IMR-90 (cell line): ENCODE measurements at regions not wholly inside any gene's neighbourhood (a gene's known extent, or its start where the extent isn't known, plus 50 kb on each side); places are given as distances from the start of the nearest gene placed in this dataset.

Source experiments
- ATAC-seq: fragments of 200-7000 bp; cut with Tn5 transposase; 2 replicates; pipeline ENCODE4 v1.9.1; 2020; ENCODE audit warnings: low read depth, mild to moderate bottlenecking, moderate library complexity
- BruUV-seq: library from RNA; stranded (reverse); fragments of 400-500 nt; replicated peaks from 2 replicates; lab custom pipeline; 2021; lab: Mats Ljungman, UMichigan
- CTCF ChIA-PET: fragments of 300-600 bp; formaldehyde crosslinking; extraction: SDS; loops from one replicate; lab custom pipeline; 2021; ENCODE audit warnings: antibody characterized with exemption; lab: Yijun Ruan, JAX
- POLR2A ChIA-PET: fragments of 300-600 bp; sonication (Branson Sonifier 250); formaldehyde crosslinking; loops from one replicate; lab custom pipeline; 2022; ENCODE audit warnings: antibody characterized with exemption; ENCODE audit not compliant: unreplicated experiment; lab: Charles Lee
- DNase-seq: peaks from one replicate; pipeline ENCODE4 v3.0.0; 2013
- H2AFZ ChIP-seq: replicated peaks from 2 replicates; pipeline ENCODE3; 2013; ENCODE audit warnings: low read length, mild to moderate bottlenecking; ENCODE audit not compliant: poor library complexity
- H2AK5ac ChIP-seq: 2 replicates; pipeline ENCODE4 v1.6.1; 2013; ENCODE audit warnings: low read depth, low read length, inconsistent platforms
- H2AK9ac ChIP-seq: replicated peaks from 2 replicates; pipeline ENCODE3; 2013; ENCODE audit warnings: mild to moderate bottlenecking, low read depth, low read length, moderate library complexity; ENCODE audit not compliant: poor library complexity
- H2BK120ac ChIP-seq: 2 replicates; pipeline ENCODE4 v1.6.1; 2013; ENCODE audit warnings: low read depth, low read length, inconsistent platforms
- H2BK15ac ChIP-seq: 3 replicates; pipeline ENCODE4 v1.6.1; 2013; ENCODE audit warnings: low read depth, low read length, inconsistent platforms
- H2BK20ac ChIP-seq: 2 replicates; pipeline ENCODE4 v1.6.1; 2013; ENCODE audit warnings: low read depth, mild to moderate bottlenecking, inconsistent platforms, low read length, moderate library complexity
- H2BK5ac ChIP-seq: 2 replicates; pipeline ENCODE4 v1.6.1; 2013; ENCODE audit warnings: mild to moderate bottlenecking, low read depth, low read length, inconsistent platforms; ENCODE audit not compliant: poor library complexity, severe bottlenecking
- H3K14ac ChIP-seq: replicated peaks from 2 replicates; pipeline ENCODE4 v1.6.1; 2013; ENCODE audit warnings: low read depth, low read length, inconsistent platforms
- H3K18ac ChIP-seq: 2 replicates; pipeline ENCODE4 v1.6.1; 2013; ENCODE audit warnings: low read depth, low read length, control low read depth
- H3K23ac ChIP-seq: 2 replicates; pipeline ENCODE4 v1.6.1; 2013; ENCODE audit warnings: low read depth, low read length, inconsistent platforms
- H3K27ac ChIP-seq: 2 replicates; pipeline ENCODE4 v1.5.1; 2013; ENCODE audit warnings: mild to moderate bottlenecking, control low read depth, low read length; ENCODE audit not compliant: insufficient read depth
- H3K27me3 ChIP-seq: 2 replicates; pipeline ENCODE4 v1.6.1; 2013; ENCODE audit warnings: low read length; ENCODE audit not compliant: control insufficient read depth, insufficient read depth
- H3K36me3 ChIP-seq: 2 replicates; pipeline ENCODE4 v1.6.1; 2013; ENCODE audit warnings: low read length, mixed read lengths; ENCODE audit not compliant: control insufficient read depth, insufficient read depth
- H3K4ac ChIP-seq: 2 replicates; pipeline ENCODE4 v1.6.1; 2013; ENCODE audit warnings: low read depth, low read length, inconsistent platforms
- H3K4me1 ChIP-seq: 2 replicates; pipeline ENCODE4 v1.6.1; 2013; ENCODE audit warnings: low read length, mixed read lengths; ENCODE audit not compliant: control insufficient read depth, insufficient read depth
- H3K4me2 ChIP-seq: 2 replicates; pipeline ENCODE4 v1.6.1; 2013; ENCODE audit warnings: low read depth, mild to moderate bottlenecking, control low read depth, low read length, moderate library complexity
- H3K4me3 ChIP-seq: 2 replicates; pipeline ENCODE4 v1.5.1; 2013; ENCODE audit warnings: low read depth, mild to moderate bottlenecking, control low read depth, low read length, moderate library complexity; ENCODE audit not compliant: insufficient read depth
- H3K56ac ChIP-seq: 2 replicates; pipeline ENCODE4 v1.6.1; 2013; ENCODE audit warnings: low read length, inconsistent platforms; ENCODE audit not compliant: insufficient read depth; ENCODE audit errors: extremely low read depth
- H3K79me1 ChIP-seq, 2 experiments: 2 replicates each; pipeline ENCODE4 v1.6.1; 2013; ENCODE audit warnings: low read length in 2 of 2, inconsistent platforms in 1 of 2, low read depth in 1 of 2
- H3K9ac ChIP-seq: 2 replicates; pipeline ENCODE4 v1.6.1; 2013; ENCODE audit warnings: low read depth, low read length, control low read depth
- H3K9me1 ChIP-seq: 2 replicates; pipeline ENCODE4 v1.6.1; 2013; ENCODE audit warnings: low read length, inconsistent platforms; ENCODE audit not compliant: insufficient read depth
- H3K9me3 ChIP-seq: 2 replicates; pipeline ENCODE4 v1.6.1; 2013; ENCODE audit warnings: low read length; ENCODE audit not compliant: control insufficient read depth, insufficient read depth
- H4K20me1 ChIP-seq: 2 replicates; pipeline ENCODE4 v1.6.1; 2013; ENCODE audit warnings: low read length, inconsistent platforms; ENCODE audit not compliant: insufficient read depth
- H4K5ac ChIP-seq: 2 replicates; pipeline ENCODE4 v1.6.1; 2013; ENCODE audit warnings: mild to moderate bottlenecking, low read depth, low read length, control low read depth
- H4K8ac ChIP-seq, 2 experiments: 2 replicates each; pipeline ENCODE4 v1.6.1; 2013; ENCODE audit warnings: low read depth in 2 of 2, low read length in 2 of 2, control low read depth in 1 of 2, inconsistent platforms in 1 of 2
- H4K91ac ChIP-seq: 2 replicates; pipeline ENCODE4 v1.6.1; 2013; ENCODE audit warnings: low read depth, low read length, inconsistent platforms; ENCODE audit not compliant: insufficient read depth
- BHLHE40 ChIP-seq: fragments of 150-350 bp; IDR thresholded peaks from 2 replicates; pipeline ENCODE4 v1.6.1; 2016; ENCODE audit warnings: mild to moderate bottlenecking, low read depth, low read length
- CEBPB ChIP-seq: IDR thresholded peaks from 2 replicates; pipeline ENCODE4 v1.6.1; 2012; ENCODE audit warnings: low read depth, low read length, improper control_type of control experiment
- CHD1 ChIP-seq: IDR thresholded peaks from 2 replicates; pipeline ENCODE4 v1.6.1; 2012; ENCODE audit warnings: low read depth, low read length, improper control_type of control experiment
- CTCF ChIP-seq: conservative IDR thresholded peaks from 2 replicates; pipeline ENCODE4 v1.5.1; 2012; ENCODE audit warnings: mild to moderate bottlenecking, low read depth, low read length, improper control_type of control experiment
- FOS ChIP-seq: fragments of 150-350 bp; IDR thresholded peaks from 2 replicates; pipeline ENCODE4 v1.6.1; 2016; ENCODE audit warnings: low read depth, low read length
- MAFK ChIP-seq: IDR thresholded peaks from 2 replicates; pipeline ENCODE4 v1.6.1; 2012; ENCODE audit warnings: low read depth, low read length, improper control_type of control experiment
- MAZ ChIP-seq: IDR thresholded peaks from 2 replicates; pipeline ENCODE4 v1.6.1; 2012; ENCODE audit warnings: low read depth, mild to moderate bottlenecking, low read length, improper control_type of control experiment, moderate library complexity, borderline replicate concordance
- MXI1 ChIP-seq: IDR thresholded peaks from 2 replicates; pipeline ENCODE4 v1.6.1; 2012; ENCODE audit warnings: low read depth, mild to moderate bottlenecking, low read length, moderate library complexity, borderline replicate concordance
- NFE2L2 ChIP-seq: fragments of 150-350 bp; IDR thresholded peaks from 2 replicates; pipeline ENCODE4 v1.6.1; 2016; ENCODE audit warnings: low read depth, mild to moderate bottlenecking, low read length
- POLR2A ChIP-seq: IDR thresholded peaks from 2 replicates; pipeline ENCODE4 v1.6.1; 2012; ENCODE audit warnings: mild to moderate bottlenecking, low read depth, low read length
- RAD21 ChIP-seq: IDR thresholded peaks from 2 replicates; pipeline ENCODE4 v1.6.1; 2012; ENCODE audit warnings: low read length, improper control_type of control experiment
- RCOR1 ChIP-seq: IDR thresholded peaks from 2 replicates; pipeline ENCODE4 v1.6.1; 2012; ENCODE audit warnings: mild to moderate bottlenecking, low read length, improper control_type of control experiment; ENCODE audit not compliant: insufficient replicate concordance
- RFX5 ChIP-seq: IDR thresholded peaks from 2 replicates; pipeline ENCODE4 v1.8.0; 2012; ENCODE audit warnings: low read depth, mild to moderate bottlenecking, low read length, moderate library complexity
- SMC3 ChIP-seq: fragments of 150-350 bp; IDR thresholded peaks from 2 replicates; pipeline ENCODE4 v1.6.1; 2016; ENCODE audit warnings: low read depth, mild to moderate bottlenecking, antibody characterized with exemption, low read length, moderate library complexity
- USF2 ChIP-seq: fragments of 150-350 bp; IDR thresholded peaks from 2 replicates; pipeline ENCODE4 v1.6.1; 2017; ENCODE audit warnings: mild to moderate bottlenecking, antibody characterized with exemption, low read length, low read depth
- WGBS, 2 experiments: methylation state at CpG; one replicate each; pipeline versions ENCODE4 v1.1.5 to v1.1.7; 2013; ENCODE audit warnings: missing lambda C conversion rate in 2 of 2; ENCODE audit not compliant: insufficient read length in 1 of 2; ENCODE audit errors: extremely low coverage in 2 of 2; 5-methylcytosine and 5-hydroxymethylcytosine counted together
- dilution Hi-C: fragments of 300-500 bp; cut with HindIII; formaldehyde crosslinking; loops from one replicate; pipeline ENCODE4 v1.14.3; 2018; ENCODE audit warnings: low sequenced_read_pairs; ENCODE audit not compliant: unreplicated experiment
- in situ Hi-C: fragments of 300-500 bp; cut with MboI; formaldehyde crosslinking; loops from 3 replicates; pipeline ENCODE4 v1.14.3; 2019; ENCODE audit warnings: low sequenced_read_pairs, inconsistent platforms, mixed read lengths
- intact Hi-C: fragments of 100-400 bp; cut with micrococcal nuclease; formaldehyde crosslinking; loops from 2 replicates; pipeline ENCODE4 v1.10.0; 2022
- TF ChIP-seq, protein P1 (sequence below): fragments of 150-350 bp; IDR thresholded peaks from 2 replicates; pipeline ENCODE4 v1.6.1; 2016; ENCODE audit warnings: low read depth, mild to moderate bottlenecking, low read length, moderate library complexity, borderline replicate concordance

DNA sequence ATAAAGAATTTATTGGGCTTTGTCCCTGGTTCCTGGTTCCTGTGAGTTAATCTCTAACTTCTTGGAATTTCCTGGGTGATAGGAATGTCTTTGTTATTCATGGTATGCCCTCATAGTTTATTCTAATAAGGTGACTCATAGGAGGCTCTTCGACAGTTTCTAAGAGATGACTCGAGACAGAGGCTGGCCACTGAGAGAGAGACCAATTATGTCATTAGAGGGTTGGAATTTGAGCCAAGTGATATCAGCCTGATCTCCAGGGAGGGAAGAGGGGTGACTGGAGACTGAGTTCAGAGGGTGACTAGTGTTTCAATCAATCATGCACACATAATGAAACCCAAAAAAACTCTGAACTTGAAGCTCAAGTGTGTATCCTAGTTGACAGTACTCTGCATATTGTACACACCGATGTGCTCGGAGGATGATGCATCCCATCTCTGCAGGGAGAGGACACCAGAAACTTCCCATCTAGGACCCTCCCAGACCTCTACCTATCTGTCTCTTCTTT lies 185.7 kb downstream of the MTCL1 start:
- DNase-seq (peak; percentile 97), ATAC-seq (peak; percentile 95)
- Histone ChIP-seq H3K36me3 (no peaks in the 10 kb centered on the region), H4K8ac (peak overlapping the region; percentile 0 to 78; a peak in 3 of 4 replicates), H3K14ac (peak overlapping the region; percentile 62), H4K20me1 (no peaks in the 10 kb centered on the region), H2AK9ac (no peak overlapping the region), H2AK5ac (peak overlapping the region; percentile 92), H3K79me1 (no peaks in the 10 kb centered on the region), H3K9me1 (peaks cover 2% of the 10 kb centered on the region), H3K9ac (no peak overlapping the region), H4K5ac (no peak overlapping the region), H3K4me2 (peak overlapping the region; percentile 5), H3K4me1 (peaks cover 10% of the 10 kb centered on the region; the same call in 1 of the 2 replicates), H3K27ac (peak overlapping the region; percentile 75), H3K23ac (peak overlapping the region; percentile 69), H4K91ac (peak overlapping the region; percentile 76), H3K4me3 (no peak overlapping the region), H2AFZ (no peak overlapping the region), H3K56ac (peak overlapping the region; percentile 83), H2BK20ac (peak overlapping the region; percentile 90), H2BK120ac (peak overlapping the region; percentile 87), H3K18ac (peak overlapping the region; percentile 31; the same call in 1 of the 2 replicates), H3K27me3 (no peaks in the 10 kb centered on the region), H2BK15ac (peak overlapping the region; percentile 48; the same call in 2 of the 3 replicates), H3K4ac (peak overlapping the region; percentile 84), H2BK5ac (peak overlapping the region; percentile 94), H3K9me3 (peaks cover 2% of the 10 kb centered on the region; the same call in 1 of the 2 replicates)
- POLR2A ChIA-PET: no interaction called here
- dilution Hi-C loops: no loop called here
- TF ChIP-seq FOS (peak; percentile 94), BHLHE40 (peak; percentile 68; the same call in 1 of the 2 replicates), POLR2A (no peak), CHD1 (no peak), USF2 (no peak), CTCF (no peak), RAD21 (no peak), MAFK (no peak), RCOR1 (peak; percentile 48), SMC3 (no peak), MXI1 (no peak), MAZ (peak; percentile 42; the same call in 1 of the 2 replicates), RFX5 (peak; percentile 25; the same call in 1 of the 2 replicates), CEBPB (0 out of 2 replicates have a peak, but pooled peaks have one; percentile 21), NFE2L2 (no peak)
- TF ChIP-seq, protein P1, sequence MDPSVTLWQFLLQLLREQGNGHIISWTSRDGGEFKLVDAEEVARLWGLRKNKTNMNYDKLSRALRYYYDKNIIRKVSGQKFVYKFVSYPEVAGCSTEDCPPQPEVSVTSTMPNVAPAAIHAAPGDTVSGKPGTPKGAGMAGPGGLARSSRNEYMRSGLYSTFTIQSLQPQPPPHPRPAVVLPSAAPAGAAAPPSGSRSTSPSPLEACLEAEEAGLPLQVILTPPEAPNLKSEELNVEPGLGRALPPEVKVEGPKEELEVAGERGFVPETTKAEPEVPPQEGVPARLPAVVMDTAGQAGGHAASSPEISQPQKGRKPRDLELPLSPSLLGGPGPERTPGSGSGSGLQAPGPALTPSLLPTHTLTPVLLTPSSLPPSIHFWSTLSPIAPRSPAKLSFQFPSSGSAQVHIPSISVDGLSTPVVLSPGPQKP: no peak
- intact Hi-C loops: loop anchor here (5.0 kb wide), 1 partner anchor 144 kb away; no protein-coding TSS in a partner anchor
- in situ Hi-C loops: no loop called here
- no TSS peak for BruUV-seq
- CTCF ChIA-PET: no interaction called here
- WGBS, 2 experiments: no CpG with 5 or more reads among the region's 4 CpGs
